GM23338 (cell line): ENCODE measurements at regions not wholly inside any gene's neighbourhood (a gene's known extent, or its start where the extent isn't known, plus 50 kb on each side); places are given as distances from the start of the nearest gene placed in this dataset.
A peak's percentile ranks its signal among the peaks of the same experiment; 100 is the strongest.

ENCODE experiments used
- ATAC-seq: fragments of 200-7000 bp; cut with Tn5 transposase; 3 replicates; pipeline ENCODE4 v1.9.1; 2020
- DNase-seq: peaks from one replicate; pipeline ENCODE4 v3.0.0-alpha.2; 2015; ENCODE audit warnings: low spot score
- H2AFZ ChIP-seq: fragments of 200-600 bp; sonication (generic); 2 replicates; pipeline ENCODE4 v1.8.0; 2016; ENCODE audit warnings: antibody characterized with exemption, mild to moderate bottlenecking, moderate library complexity
- H3F3A ChIP-seq: fragments of 200-600 bp; sonication (generic); replicated peaks from 2 replicates; pipeline ENCODE4 v1.8.0; 2017; ENCODE audit warnings: antibody characterized with exemption, mixed run types, low read depth
- H3K27ac ChIP-seq: fragments of 200-600 bp; sonication (generic); 2 replicates; pipeline ENCODE4 v1.6.1; 2016; ENCODE audit warnings: low read depth
- H3K27me3 ChIP-seq: fragments of 200-600 bp; sonication (generic); 2 replicates; pipeline ENCODE4 v1.8.0; 2016; ENCODE audit warnings: mild to moderate bottlenecking, mixed run types, moderate library complexity; ENCODE audit not compliant: insufficient read depth
- H3K36me3 ChIP-seq: fragments of 200-600 bp; sonication (generic); 2 replicates; pipeline ENCODE4 v1.8.0; 2016; ENCODE audit warnings: mild to moderate bottlenecking; ENCODE audit not compliant: insufficient read depth
- H3K4me1 ChIP-seq: fragments of 200-600 bp; sonication (generic); 2 replicates; pipeline ENCODE4 v1.8.0; 2016; ENCODE audit warnings: mild to moderate bottlenecking, moderate library complexity; ENCODE audit not compliant: insufficient read depth
- H3K4me2 ChIP-seq: fragments of 200-600 bp; sonication (generic); 2 replicates; pipeline ENCODE4 v1.7.1; 2017; ENCODE audit warnings: mixed run types
- H3K4me3 ChIP-seq: fragments of 200-600 bp; sonication (generic); 2 replicates; pipeline ENCODE4 v1.6.1; 2016; ENCODE audit warnings: mixed run types
- H3K79me2 ChIP-seq: fragments of 200-600 bp; sonication (generic); replicated peaks from 2 replicates; pipeline ENCODE4 v1.8.0; 2017; ENCODE audit warnings: mild to moderate bottlenecking; ENCODE audit not compliant: insufficient read depth
- H3K9me2 ChIP-seq: fragments of 200-600 bp; sonication (generic); 2 replicates; pipeline ENCODE4 v1.8.0; 2017; ENCODE audit not compliant: insufficient read depth
- H4K20me1 ChIP-seq: fragments of 200-600 bp; sonication (generic); replicated peaks from 2 replicates; pipeline ENCODE4 v1.8.0; 2017; ENCODE audit warnings: mild to moderate bottlenecking; ENCODE audit not compliant: insufficient read depth
- H3K27ac Mint-ChIP-seq: 2 replicates; pipeline ENCODE4 v1.8.0; 2020; ENCODE audit warnings: inconsistent platforms, mild to moderate bottlenecking, moderate library complexity, mixed read lengths
- H3K27me3 Mint-ChIP-seq: 3 replicates; pipeline ENCODE4 v1.8.0; 2022; ENCODE audit warnings: low read depth, mild to moderate bottlenecking, moderate library complexity, mixed read lengths, inconsistent platforms; ENCODE audit not compliant: insufficient read depth, poor library complexity
- H3K36me3 Mint-ChIP-seq: 3 replicates; pipeline ENCODE4 v1.8.0; 2021; ENCODE audit warnings: low read depth, mild to moderate bottlenecking, inconsistent platforms, moderate library complexity, mixed read lengths
- H3K4me1 Mint-ChIP-seq: 3 replicates; pipeline ENCODE4 v1.8.0; 2020; ENCODE audit warnings: mild to moderate bottlenecking, inconsistent platforms, mixed read lengths
- H3K4me3 Mint-ChIP-seq: 3 replicates; pipeline ENCODE4 v1.8.0; 2021; ENCODE audit warnings: moderate library complexity, mild to moderate bottlenecking, inconsistent platforms, mixed read lengths
- H3K9me3 Mint-ChIP-seq: 3 replicates; pipeline ENCODE4 v1.8.0; 2020; ENCODE audit warnings: moderate library complexity, mild to moderate bottlenecking, inconsistent platforms, mixed read lengths
- CREB1 ChIP-seq: fragments of 250-450 bp; sonication (Bioruptor Pico); IDR thresholded peaks from 2 replicates; pipeline ENCODE4 v1.5.0; 2020; ENCODE audit warnings: low read depth, mild to moderate bottlenecking, moderate library complexity
- EZH2 ChIP-seq: fragments of 200-600 bp; sonication (generic); IDR thresholded peaks from one replicate; pipeline ENCODE4 v1.8.0; 2017; ENCODE audit warnings: antibody characterized with exemption, mild to moderate bottlenecking, low read depth; ENCODE audit not compliant: unreplicated experiment
- EZH2phosphoT487 ChIP-seq: fragments of 200-600 bp; sonication (generic); IDR thresholded peaks from one replicate; pipeline ENCODE4 v1.8.1; 2018; ENCODE audit warnings: antibody characterized with exemption; ENCODE audit not compliant: unreplicated experiment
- JUNB ChIP-seq: IDR thresholded peaks from one replicate; pipeline ENCODE4 v1.6.1; 2016; ENCODE audit warnings: antibody characterized with exemption; ENCODE audit not compliant: unreplicated experiment
- NANOG ChIP-seq: IDR thresholded peaks from 2 replicates; pipeline ENCODE4 v1.6.1; 2016; ENCODE audit warnings: antibody characterized with exemption, borderline replicate concordance
- POLR2AphosphoS5 ChIP-seq: IDR thresholded peaks from 2 replicates; pipeline ENCODE4 v1.6.1; 2016; ENCODE audit warnings: antibody characterized with exemption, low read depth
- STAT1 ChIP-seq: IDR thresholded peaks from one replicate; pipeline ENCODE4 v1.6.1; 2016; ENCODE audit warnings: antibody characterized with exemption; ENCODE audit not compliant: unreplicated experiment
- ZNF114 ChIP-seq: fragments of 250-450 bp; sonication (Bioruptor Pico); IDR thresholded peaks from 2 replicates; pipeline ENCODE4 v1.5.0; 2020; ENCODE audit warnings: mild to moderate bottlenecking, moderate library complexity
- ZNF331 ChIP-seq: fragments of 250-450 bp; sonication (Bioruptor Pico); IDR thresholded peaks from 2 replicates; pipeline ENCODE4 v1.5.0; 2020; ENCODE audit warnings: low read depth, mild to moderate bottlenecking, moderate library complexity
- ZNF462 ChIP-seq: fragments of 250-450 bp; sonication (Bioruptor Pico); IDR thresholded peaks from 2 replicates; pipeline ENCODE4 v1.5.0; 2020; ENCODE audit warnings: mild to moderate bottlenecking, moderate library complexity
- TF ChIP-seq, protein P1 (sequence below), 2 experiments: fragments of 200-600 bp in 1 of 2; sonication (generic) in 1 of 2; conservative IDR thresholded peaks; 2 replicates each; pipeline versions ENCODE4 v1.5.1 to v1.6.1; 2016 to 2017; ENCODE audit warnings: antibody characterized with exemption in 2 of 2, low read depth in 2 of 2, mild to moderate bottlenecking in 2 of 2, moderate library complexity in 1 of 2
- TF ChIP-seq, protein P2 (sequence below): IDR thresholded peaks from one replicate; pipeline ENCODE4 v1.6.1; 2018; ENCODE audit warnings: antibody characterized with exemption; ENCODE audit not compliant: unreplicated experiment
- TF ChIP-seq, protein P3 (sequence below): IDR thresholded peaks from 2 replicates; pipeline ENCODE4 v1.6.1; 2016; ENCODE audit warnings: antibody characterized with exemption

- Histone ChIP-seq H3K4me1 (no peaks in the 10 kb centered on the region), H3F3A (no peaks in the 10 kb centered on the region), H3K79me2 (no peaks in the 10 kb centered on the region), H3K9me2 (no peaks in the 10 kb centered on the region), H2AFZ (no peak overlapping the region), H3K27me3 (no peaks in the 10 kb centered on the region), H4K20me1 (no peaks in the 10 kb centered on the region), H3K27ac (no peak overlapping the region), H3K36me3 (no peaks in the 10 kb centered on the region), H3K4me3 (no peak overlapping the region), H3K4me2 (no peak overlapping the region)
- Mint-ChIP-seq H3K9me3 (no peaks in the 10 kb centered on the region), H3K4me3 (0 out of 3 replicates have a peak overlapping the region, but pooled peaks have one; percentile 5), H3K36me3 (no peaks in the 10 kb centered on the region), H3K27ac (peak overlapping the region; percentile 83), H3K27me3 (peaks cover 2% of the 10 kb centered on the region), H3K4me1 (peaks cover 10% of the 10 kb centered on the region)
- DNase-seq: peak; percentile 15
- peak; percentile 72 for ATAC-seq
- TF ChIP-seq POLR2AphosphoS5 (no peak), ZNF462 (no peak), NANOG (no peak), CREB1 (CRISPR knock-in tag) (no peak), ZNF114 (no peak), EZH2 (no peak), STAT1 (no peak), ZNF331 (CRISPR knock-in tag) (no peak), JUNB (no peak), EZH2phosphoT487 (no peak)
- TF ChIP-seq, protein P1, sequence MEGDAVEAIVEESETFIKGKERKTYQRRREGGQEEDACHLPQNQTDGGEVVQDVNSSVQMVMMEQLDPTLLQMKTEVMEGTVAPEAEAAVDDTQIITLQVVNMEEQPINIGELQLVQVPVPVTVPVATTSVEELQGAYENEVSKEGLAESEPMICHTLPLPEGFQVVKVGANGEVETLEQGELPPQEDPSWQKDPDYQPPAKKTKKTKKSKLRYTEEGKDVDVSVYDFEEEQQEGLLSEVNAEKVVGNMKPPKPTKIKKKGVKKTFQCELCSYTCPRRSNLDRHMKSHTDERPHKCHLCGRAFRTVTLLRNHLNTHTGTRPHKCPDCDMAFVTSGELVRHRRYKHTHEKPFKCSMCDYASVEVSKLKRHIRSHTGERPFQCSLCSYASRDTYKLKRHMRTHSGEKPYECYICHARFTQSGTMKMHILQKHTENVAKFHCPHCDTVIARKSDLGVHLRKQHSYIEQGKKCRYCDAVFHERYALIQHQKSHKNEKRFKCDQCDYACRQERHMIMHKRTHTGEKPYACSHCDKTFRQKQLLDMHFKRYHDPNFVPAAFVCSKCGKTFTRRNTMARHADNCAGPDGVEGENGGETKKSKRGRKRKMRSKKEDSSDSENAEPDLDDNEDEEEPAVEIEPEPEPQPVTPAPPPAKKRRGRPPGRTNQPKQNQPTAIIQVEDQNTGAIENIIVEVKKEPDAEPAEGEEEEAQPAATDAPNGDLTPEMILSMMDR (conservative IDR thresholded peaks at IDR 0.05; ENCODE audit: low read depth in 2 of 2): no peak
- TF ChIP-seq, protein P2, sequence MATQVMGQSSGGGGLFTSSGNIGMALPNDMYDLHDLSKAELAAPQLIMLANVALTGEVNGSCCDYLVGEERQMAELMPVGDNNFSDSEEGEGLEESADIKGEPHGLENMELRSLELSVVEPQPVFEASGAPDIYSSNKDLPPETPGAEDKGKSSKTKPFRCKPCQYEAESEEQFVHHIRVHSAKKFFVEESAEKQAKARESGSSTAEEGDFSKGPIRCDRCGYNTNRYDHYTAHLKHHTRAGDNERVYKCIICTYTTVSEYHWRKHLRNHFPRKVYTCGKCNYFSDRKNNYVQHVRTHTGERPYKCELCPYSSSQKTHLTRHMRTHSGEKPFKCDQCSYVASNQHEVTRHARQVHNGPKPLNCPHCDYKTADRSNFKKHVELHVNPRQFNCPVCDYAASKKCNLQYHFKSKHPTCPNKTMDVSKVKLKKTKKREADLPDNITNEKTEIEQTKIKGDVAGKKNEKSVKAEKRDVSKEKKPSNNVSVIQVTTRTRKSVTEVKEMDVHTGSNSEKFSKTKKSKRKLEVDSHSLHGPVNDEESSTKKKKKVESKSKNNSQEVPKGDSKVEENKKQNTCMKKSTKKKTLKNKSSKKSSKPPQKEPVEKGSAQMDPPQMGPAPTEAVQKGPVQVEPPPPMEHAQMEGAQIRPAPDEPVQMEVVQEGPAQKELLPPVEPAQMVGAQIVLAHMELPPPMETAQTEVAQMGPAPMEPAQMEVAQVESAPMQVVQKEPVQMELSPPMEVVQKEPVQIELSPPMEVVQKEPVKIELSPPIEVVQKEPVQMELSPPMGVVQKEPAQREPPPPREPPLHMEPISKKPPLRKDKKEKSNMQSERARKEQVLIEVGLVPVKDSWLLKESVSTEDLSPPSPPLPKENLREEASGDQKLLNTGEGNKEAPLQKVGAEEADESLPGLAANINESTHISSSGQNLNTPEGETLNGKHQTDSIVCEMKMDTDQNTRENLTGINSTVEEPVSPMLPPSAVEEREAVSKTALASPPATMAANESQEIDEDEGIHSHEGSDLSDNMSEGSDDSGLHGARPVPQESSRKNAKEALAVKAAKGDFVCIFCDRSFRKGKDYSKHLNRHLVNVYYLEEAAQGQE: no peak
- TF ChIP-seq, protein P3, sequence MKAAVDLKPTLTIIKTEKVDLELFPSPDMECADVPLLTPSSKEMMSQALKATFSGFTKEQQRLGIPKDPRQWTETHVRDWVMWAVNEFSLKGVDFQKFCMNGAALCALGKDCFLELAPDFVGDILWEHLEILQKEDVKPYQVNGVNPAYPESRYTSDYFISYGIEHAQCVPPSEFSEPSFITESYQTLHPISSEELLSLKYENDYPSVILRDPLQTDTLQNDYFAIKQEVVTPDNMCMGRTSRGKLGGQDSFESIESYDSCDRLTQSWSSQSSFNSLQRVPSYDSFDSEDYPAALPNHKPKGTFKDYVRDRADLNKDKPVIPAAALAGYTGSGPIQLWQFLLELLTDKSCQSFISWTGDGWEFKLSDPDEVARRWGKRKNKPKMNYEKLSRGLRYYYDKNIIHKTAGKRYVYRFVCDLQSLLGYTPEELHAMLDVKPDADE: no peak
Observed at GRCh38 chr4:34964613-34965012, 1279.7 kb downstream of the ARAP2 start.
